AG04450 (cell line): ENCODE measurements at regions not wholly inside any gene's neighbourhood (a gene's known extent, or its start where the extent isn't known, plus 50 kb on each side); places are given as distances from the start of the nearest gene placed in this dataset.

Experiments
- CTCF ChIA-PET: fragments of 300-600, 350-600 bp; formaldehyde crosslinking; extraction: SDS; loops from one replicate; lab custom pipeline; 2022; ENCODE audit warnings: antibody characterized with exemption, inconsistent platforms; lab: Charles Lee
- POLR2A ChIA-PET: fragments of 350-600 bp; formaldehyde crosslinking; extraction: SDS; loops from one replicate; lab custom pipeline; 2021; ENCODE audit warnings: antibody characterized with exemption, inconsistent platforms; lab: Yijun Ruan, JAX
- DNase-seq: peaks from one replicate; pipeline ENCODE4 v3.0.0-alpha.2; 2011; ENCODE audit warnings: low read depth, low spot score
- H3K27ac ChIP-seq: one replicate; pipeline ENCODE4 v1.5.1; 2012; ENCODE audit warnings: low read depth, low read length, control low read depth
- H3K27me3 ChIP-seq: one replicate; pipeline ENCODE4 v1.6.0; 2012; ENCODE audit warnings: low read length; ENCODE audit not compliant: control insufficient read depth, insufficient read depth
- H3K4me3 ChIP-seq: 2 replicates; pipeline ENCODE4 v1.5.1; 2011; ENCODE audit warnings: mild to moderate bottlenecking, low read depth, low read length, control low read depth
- H3K9me3 ChIP-seq: 2 replicates; pipeline ENCODE4 v1.5.1; 2012; ENCODE audit warnings: low read length; ENCODE audit not compliant: control insufficient read depth, insufficient read depth
- TF ChIP-seq, protein P1 (sequence below): IDR thresholded peaks from 2 replicates; pipeline ENCODE4 v1.5.1; 2011; ENCODE audit warnings: low read depth, low read length, control low read depth, inconsistent platforms

DNA sequence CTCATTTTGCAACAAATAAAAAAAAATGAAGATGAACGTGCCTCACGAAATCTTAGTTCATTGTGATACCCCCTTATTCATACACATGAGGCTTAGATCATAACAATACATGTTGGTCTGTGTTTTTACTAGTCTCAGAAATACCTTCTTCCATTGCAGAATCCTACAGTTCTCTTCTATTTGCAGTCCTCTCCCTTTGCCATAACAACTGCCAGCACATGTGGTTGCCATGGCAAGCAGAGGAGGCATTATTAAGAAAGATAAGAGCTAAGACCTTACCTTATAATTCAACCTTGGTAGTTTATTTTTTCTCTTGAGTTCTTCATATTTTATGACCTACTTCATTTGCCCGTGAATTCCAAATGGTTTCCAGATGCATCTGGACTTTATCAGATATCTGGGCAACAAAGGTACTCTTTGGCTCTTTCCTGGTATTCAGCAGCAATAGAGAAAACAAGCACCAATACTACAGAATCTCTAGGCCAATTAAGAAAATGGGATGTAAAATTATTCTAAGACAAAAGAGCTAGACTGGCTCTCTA is 524.0 kb downstream of the CMPK2 start:
- Histone ChIP-seq H3K9me3 (no peaks in the 10 kb centered on the region), H3K27me3 (peaks cover under 1% of the 10 kb centered on the region), H3K4me3 (no peak overlapping the region), H3K27ac (no peak overlapping the region)
- DNase-seq = no peak
- POLR2A ChIA-PET = no interaction called here
- CTCF ChIA-PET = interaction anchor here (1.1 kb wide), 1 partner anchor 11 kb away, joined by 4 read pairs; no protein-coding TSS in a partner anchor
- TF ChIP-seq, protein P1, sequence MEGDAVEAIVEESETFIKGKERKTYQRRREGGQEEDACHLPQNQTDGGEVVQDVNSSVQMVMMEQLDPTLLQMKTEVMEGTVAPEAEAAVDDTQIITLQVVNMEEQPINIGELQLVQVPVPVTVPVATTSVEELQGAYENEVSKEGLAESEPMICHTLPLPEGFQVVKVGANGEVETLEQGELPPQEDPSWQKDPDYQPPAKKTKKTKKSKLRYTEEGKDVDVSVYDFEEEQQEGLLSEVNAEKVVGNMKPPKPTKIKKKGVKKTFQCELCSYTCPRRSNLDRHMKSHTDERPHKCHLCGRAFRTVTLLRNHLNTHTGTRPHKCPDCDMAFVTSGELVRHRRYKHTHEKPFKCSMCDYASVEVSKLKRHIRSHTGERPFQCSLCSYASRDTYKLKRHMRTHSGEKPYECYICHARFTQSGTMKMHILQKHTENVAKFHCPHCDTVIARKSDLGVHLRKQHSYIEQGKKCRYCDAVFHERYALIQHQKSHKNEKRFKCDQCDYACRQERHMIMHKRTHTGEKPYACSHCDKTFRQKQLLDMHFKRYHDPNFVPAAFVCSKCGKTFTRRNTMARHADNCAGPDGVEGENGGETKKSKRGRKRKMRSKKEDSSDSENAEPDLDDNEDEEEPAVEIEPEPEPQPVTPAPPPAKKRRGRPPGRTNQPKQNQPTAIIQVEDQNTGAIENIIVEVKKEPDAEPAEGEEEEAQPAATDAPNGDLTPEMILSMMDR = no peak

DNA sequence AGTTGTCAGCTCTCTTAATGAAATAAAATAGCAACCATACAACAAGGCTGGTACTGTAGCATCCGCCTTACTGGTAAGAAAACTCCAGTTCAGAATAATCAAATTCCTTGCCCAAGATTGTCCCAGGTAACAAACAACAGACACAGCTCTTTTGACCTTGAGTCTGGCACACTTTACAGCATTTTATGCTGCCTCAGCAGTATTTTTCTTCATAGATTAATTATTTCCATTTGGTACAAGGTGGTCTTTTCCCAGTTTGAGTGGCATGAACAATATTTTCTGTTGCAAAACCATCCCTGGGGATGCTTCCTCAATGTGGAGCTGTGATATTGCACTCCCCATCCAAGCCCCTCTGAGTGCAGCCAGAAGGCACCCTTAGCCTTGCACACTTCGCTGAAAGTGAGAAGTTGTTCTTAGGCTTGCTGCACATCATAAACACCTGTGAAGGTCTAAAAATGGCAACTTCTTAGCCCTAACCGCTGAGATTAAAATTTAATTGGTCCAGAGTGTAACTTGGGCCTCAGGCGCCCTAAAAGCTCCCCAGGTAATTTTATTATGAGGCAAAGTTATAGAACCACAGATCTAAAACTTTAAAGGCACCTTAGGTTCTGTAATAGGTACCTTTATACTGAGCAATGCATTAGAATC is 523.3 kb downstream of the CMPK2 start:
- no peak for DNase-seq
- no peak overlapping the region for H3K4me3 ChIP-seq
- no peak overlapping the region for H3K27ac ChIP-seq
- TF ChIP-seq, protein P1 = no peak
- POLR2A ChIA-PET = no interaction called here
- H3K9me3 ChIP-seq = no peaks in the 10 kb centered on the region
- H3K27me3 ChIP-seq = no peaks in the 10 kb centered on the region
- CTCF ChIA-PET = interaction anchor here (1.1 kb wide), 1 partner anchor 11 kb away, joined by 4 read pairs; no protein-coding TSS in a partner anchor

DNA sequence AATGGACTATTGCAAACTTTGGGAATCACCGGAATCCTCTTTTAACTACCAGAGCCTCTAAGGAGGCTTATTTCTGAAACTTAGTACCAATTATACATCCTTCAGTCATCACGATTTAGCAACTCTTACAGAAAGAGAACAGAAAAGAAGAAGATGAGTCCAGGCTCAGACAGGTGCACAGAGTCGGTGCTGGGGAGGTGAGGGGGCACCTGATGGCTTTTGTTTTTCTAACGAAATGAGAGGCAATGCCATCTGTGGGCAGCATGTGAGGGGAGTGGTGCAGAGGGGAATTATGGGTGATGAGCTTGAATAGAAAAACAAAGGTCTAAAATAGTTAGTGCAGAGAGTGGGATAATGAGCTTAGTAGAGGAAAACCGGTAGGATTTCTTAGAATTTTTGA is 522.6 kb downstream of the CMPK2 start:
- Histone ChIP-seq H3K27me3 (no peaks in the 10 kb centered on the region), H3K27ac (no peak overlapping the region), H3K4me3 (no peak overlapping the region), H3K9me3 (no peaks in the 10 kb centered on the region)
- no peak for DNase-seq
- TF ChIP-seq, protein P1 = no peak
- POLR2A ChIA-PET = no interaction called here
- CTCF ChIA-PET = no interaction called here

DNA sequence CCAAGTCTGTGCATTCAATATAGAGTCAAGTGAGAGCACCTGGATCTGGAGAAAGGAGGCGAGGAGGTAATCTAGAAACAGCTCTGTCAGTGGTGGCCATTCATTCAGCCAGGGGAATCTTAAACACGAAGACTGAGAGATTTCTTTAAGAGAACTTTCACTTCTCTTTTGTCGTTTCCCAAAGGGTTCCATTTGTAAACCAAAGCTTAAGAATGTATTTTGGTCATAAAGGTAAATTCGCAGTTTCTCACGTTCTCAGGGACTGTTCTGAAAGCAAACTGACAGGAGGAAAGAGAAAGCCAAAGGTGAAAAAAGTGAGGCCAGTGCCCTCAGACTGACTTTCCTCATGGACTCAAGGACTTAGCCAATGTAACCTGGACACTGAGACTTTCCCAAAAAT is 513.5 kb downstream of the CMPK2 start:
- no peak overlapping the region for H3K4me3 ChIP-seq
- CTCF ChIA-PET = interaction anchor here (1.3 to 4.2 kb wide), 3 partner anchors 321 to 426 kb away, joined by 3 to 55 read pairs (median 3); no protein-coding TSS in a partner anchor
- POLR2A ChIA-PET = no interaction called here
- H3K27me3 ChIP-seq = no peaks in the 10 kb centered on the region
- TF ChIP-seq, protein P1 = no peak
- H3K9me3 ChIP-seq = no peaks in the 10 kb centered on the region; the same call in 1 of the 2 replicates
- DNase-seq = no peak
- no peak overlapping the region for H3K27ac ChIP-seq

DNA sequence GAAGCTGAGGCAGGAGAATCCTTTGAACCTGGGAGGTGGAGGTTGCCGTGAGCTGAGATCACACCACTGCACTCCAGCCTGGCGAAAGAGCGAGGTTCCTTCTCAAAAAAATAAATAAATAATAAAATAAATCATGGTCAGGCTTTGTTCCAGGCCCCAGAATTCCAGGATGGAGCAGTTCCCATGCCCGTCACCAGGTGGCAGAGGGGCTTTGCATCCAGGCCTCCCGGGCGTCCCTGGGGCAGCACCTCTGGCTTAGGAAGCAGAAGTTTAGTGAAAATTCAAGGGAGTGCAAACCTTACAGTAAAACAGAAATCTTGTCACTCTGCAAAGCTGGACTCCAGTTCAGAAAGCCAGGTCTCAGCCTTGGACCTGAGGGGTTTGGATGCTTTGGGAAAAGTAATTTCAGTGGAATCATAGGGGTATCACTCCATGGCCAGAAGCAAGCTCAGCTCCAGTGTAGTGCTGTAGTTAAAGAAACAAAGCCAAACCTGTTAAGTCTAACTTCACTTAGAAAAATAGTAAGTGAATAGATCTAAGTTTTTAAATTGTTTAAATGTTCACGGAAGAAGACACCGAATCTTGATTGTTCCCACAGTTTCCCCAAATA is 512.7 kb downstream of the CMPK2 start:
- H3K4me3 ChIP-seq = no peak overlapping the region
- no peaks in the 10 kb centered on the region for H3K27me3 ChIP-seq
- TF ChIP-seq, protein P1 = peak; percentile 86
- peak; percentile 24 for DNase-seq
- no peaks in the 10 kb centered on the region; the same call in 1 of the 2 replicates for H3K9me3 ChIP-seq
- ChIA-PET POLR2A (no interaction called here), CTCF (interaction anchor here (0.6 to 4.2 kb wide), 11 partner anchors 11 to 425 kb away, joined by 3 to 55 read pairs (median 3); no protein-coding TSS in a partner anchor)
- H3K27ac ChIP-seq = no peak overlapping the region
